HG03025 (cell line): ENCODE measurements at regions not wholly inside any gene's neighbourhood (a gene's known extent, or its start where the extent isn't known, plus 50 kb on each side); places are given as distances from the start of the nearest gene placed in this dataset.

ENCODE experiments used
- ATAC-seq: cut with Tn5 transposase; IDR thresholded peaks from one replicate; pipeline ENCODE4 v1.9.1; 2021; ENCODE audit warnings: mild to moderate bottlenecking, moderate library complexity; ENCODE audit not compliant: unreplicated experiment, low FRiP score

DNA sequence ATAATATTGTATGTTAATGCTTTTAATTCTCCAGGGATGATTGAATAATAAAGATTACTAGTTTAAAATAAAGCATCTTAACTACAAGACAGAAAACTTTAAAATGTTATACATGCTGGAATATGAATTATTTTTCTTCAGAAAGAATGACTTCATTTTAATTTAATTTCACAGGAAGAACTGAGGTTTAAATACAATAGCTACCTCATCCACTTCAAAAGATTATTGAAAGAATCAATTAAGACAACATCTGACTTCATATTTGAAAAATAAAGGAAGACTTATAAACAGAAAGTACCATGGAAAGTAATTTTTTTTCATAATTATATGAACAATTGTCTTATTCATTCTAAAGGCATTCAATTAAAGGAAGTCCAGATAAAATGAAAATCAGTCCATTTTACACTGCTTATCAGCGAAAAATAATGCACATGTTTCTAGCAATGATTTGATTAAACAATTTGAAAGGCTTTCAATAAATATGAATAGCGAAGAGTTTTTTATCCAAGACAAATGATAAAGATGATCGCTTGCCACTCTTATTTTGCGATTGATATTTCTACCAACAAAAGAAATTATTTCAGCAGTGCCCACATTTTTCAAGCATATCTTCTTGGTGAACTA is 368.5 kb upstream of the OPRM1 start:
- no peak for ATAC-seq

- ATAC-seq = no peak
Observed at GRCh38 chr6:153668758-153669157, 370.3 kb upstream of the OPRM1 start.

GRCh38 chr6:153662982-153663381 is 376.1 kb upstream of the OPRM1 start:
- no peak for ATAC-seq

- ATAC-seq = no peak
Observed at GRCh38 chr6:153645326-153645725, 393.7 kb upstream of the OPRM1 start.

DNA sequence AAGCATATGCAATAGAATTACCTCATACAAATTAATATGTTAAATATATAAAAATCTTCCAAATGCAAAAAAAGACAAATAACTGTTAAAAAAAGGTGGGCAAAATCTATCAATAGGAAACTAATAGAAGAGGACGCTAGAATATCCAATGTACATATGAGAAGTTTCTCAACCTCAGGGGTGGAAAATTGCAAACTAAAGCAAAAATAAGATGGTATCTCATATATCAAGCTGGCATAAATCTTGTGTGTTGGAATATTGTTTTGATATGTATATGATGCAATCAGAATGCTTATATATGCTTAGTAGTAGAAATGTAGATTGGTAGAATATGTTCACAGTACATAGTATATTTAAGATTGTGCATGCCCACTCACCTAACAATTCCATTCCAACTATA is 395.0 kb upstream of the OPRM1 start:
- ATAC-seq = no peak

- ATAC-seq = no peak
Observed at GRCh38 chr6:153634416-153634815, 404.6 kb upstream of the OPRM1 start.

DNA sequence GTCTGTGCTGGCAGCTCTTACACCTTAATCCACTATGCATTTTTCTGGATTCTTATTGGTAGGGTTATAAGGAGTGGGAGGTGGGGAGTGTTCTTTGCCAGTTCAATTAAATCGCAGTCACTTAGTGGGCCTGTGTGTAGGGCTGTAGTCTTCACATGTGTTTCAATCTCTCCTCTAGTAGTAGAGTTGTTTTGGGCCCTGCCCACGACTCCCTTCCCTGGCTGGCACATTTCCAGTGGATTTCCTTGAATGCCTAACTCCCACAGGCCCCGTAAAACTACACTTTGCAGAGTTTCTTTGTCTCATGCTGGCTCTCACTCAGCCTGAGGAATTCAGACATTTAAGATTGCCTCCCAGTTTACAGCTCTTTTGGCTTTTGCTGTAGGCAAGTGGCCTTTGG is 414.0 kb upstream of the OPRM1 start:
- no peak for ATAC-seq

DNA sequence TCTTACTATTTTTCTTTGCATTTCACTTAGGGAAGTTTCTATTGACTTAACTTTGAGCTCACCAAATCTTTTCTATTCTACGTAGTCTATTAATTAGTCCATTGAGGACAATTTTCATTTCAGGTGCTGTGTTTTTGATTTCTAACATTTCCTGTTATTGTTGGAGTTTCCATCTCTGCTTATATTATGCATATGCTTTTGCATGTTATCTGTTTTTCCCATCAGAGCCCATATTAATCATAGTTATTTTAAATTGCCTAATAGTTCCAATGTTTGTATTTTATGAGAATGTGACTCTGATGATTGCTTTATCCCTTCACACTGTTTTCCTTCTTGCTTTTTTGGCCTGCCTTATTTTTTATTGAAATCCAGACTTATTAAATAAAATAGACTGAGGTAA is 414.5 kb upstream of the OPRM1 start:
- no peak for ATAC-seq

GRCh38 chr6:153623496-153623895 is 415.5 kb upstream of the OPRM1 start:
- ATAC-seq = no peak

DNA sequence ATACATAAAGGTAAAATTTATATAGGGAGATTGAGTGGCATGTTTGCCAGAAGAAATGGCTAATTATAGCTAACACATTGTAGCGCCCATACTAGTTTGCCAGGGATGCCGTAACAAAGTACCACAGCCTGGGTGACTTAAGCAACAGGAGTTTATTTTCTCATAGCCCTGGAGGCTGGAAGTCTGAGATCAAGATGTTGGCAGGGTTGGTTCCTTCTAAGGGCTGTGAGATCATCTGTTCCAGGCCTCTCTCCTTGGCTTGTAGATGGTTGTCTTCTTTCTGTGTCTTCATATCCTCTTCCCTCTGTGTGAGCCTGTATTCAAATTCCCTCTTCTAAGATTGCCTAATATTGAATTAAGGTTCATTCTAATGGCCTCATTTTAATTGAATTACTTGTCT is 417.5 kb upstream of the OPRM1 start:
- no peak for ATAC-seq

DNA sequence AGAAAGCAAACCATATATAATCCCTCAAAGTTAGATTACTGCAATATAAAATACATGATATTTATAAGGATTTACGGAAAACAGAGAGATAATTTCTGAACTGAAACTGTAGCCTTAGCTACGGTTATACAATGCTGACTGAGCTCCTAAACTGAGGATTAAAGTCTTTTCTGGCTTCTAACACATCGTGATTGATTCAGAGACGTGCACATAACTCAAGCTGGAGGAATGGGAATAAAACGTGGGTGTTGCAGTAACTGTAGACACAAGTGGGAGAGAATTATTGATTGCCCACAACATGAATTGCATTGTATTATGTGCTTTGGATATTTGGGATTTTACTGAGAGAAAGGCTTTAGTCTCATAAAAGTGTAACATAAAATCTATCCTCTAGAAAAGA is 418.0 kb upstream of the OPRM1 start:
- no peak for ATAC-seq

DNA sequence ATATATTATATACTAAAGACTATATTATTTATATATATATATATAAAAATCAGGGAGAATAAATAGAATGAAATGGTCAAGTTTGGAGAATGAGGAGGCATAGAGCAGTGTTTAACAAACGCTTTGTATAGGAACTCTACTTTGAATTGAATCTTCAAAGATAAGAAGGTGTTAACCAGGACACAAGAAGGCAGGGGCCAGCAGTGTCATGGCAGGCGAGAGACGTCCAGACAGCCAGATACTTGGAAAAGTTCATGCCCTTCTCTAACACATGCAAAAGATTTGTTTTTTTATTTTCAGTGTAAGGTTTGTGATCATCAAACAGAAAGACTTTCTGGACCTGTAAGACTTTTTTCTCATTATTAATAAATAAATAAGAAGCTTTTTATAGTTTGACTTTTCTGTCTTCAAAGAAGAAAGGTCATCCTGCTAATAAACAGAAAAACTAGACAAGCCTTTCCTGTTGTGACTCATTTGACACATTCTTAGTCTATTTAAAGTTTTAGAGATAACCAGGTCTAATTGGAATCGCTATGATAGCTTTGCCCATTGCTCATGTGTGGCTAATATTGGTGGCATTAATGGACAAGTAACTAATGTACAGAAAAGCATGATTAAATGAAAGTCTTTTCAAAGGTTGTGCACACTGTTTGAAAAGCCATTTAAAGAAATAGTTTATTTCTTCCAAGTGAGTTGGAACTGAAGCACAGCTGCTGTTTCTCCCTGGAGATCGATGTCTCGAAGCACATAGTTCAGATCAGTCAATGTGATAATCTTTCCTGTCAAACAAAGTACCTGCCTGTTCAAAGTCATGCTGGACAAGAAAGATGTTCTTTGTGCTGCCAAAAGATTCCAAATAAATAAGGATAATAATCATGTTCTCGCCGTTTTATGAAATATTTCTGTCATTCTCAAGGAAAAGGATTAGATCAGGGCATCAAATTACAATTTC is 420.4 kb upstream of the OPRM1 start:
- no peak for ATAC-seq

DNA sequence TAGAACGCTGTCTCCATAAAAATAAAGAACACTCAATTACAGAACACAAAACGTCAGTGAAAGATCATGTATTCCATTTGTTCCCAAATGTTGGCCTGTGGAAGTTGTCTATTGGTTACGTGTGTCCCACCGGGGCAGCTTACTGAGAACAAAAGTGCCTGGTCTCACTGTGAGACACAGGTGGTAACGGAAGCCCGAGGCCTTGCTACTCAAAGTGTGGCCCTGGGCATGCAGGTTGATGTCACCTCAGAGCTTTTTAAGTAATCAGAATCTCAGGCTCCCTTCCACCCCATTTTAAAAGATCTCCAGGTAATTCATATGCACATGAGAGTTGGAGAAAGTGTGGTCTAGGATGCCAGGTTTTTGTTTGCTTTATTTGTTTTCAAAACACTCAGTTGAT is 422.5 kb upstream of the OPRM1 start:
- ATAC-seq = no peak

- no peak for ATAC-seq
Observed at GRCh38 chr6:153613719-153614455, 425.2 kb upstream of the OPRM1 start.

- ATAC-seq = no peak
Observed at GRCh38 chr6:153602401-153602800, 436.6 kb upstream of the OPRM1 start.

DNA sequence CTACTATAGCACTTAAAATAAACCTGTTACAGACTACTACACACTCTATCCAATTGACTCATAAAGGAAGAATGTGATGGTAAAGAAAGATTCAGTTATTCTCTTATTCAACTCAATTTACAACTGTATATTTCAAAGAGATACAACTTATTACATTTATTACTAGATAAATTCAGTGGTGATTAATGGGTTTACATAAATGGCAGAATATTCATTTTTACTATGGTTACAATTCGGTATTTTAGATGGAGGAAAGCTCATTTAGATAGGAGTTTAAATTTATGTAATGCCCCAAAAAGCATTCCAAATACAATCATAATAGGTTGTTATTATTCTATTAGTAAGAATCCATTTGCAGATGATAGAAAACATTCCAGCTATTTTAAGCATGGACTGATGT is 439.1 kb upstream of the OPRM1 start:
- no peak for ATAC-seq

DNA sequence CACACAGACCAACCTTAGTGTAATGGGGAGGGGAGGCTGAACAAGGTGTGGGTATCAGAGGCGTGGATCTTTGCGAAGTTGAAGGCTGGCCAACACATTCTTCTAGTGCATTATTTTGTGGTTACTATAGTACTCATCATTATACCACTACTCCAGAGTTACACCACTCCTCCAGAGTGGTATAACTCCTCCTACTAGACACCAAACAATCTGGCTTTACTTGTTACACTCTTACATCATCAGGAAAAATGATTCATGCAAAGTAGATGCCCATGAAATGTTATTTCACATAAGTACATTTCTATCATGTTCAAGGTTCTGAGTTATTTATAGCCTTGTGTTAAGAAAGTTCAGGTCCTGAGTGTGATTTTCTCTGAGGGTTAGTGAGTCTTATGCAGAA is 443.1 kb upstream of the OPRM1 start:
- ATAC-seq = no peak

DNA sequence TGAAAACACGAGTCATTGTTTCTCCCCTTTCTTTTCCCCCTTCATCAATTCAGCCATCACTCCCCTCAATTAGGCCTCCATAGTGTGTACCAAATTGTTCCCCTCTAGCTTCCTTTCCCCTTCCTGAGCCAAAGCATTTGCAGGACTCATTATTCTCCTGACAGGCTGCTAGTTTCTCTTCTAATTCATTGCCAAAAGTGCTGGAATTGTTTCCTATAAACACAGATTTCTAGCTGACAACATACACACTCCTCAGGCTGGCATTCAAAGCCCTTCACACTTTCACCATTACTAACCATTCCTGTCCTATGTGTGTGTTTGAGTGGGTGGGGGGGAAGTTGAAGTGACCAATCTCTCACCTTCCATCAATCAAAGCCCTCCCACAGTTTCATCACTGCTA is 444.2 kb upstream of the OPRM1 start:
- no peak for ATAC-seq

DNA sequence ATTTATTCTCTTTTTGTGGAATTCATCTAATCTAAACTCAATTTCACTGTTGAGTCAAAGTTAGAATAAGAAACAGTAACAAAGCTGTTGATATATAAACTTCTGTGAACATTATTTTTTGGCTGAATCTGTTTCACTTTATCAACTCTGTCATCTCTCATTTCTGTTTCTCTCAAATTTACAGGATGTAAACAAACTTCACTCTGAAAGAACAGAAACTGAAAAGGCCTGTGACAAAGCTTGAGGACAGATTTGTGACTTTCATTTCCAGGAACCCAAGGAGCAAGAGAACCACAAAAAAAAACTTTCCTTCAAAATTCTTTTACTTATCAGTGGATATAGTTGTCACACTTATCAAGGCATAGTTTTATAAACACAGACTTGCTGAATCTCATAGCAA is 447.9 kb upstream of the OPRM1 start:
- ATAC-seq = no peak

GRCh38 chr6:153590411-153590810 is 448.6 kb upstream of the OPRM1 start:
- ATAC-seq = no peak

DNA sequence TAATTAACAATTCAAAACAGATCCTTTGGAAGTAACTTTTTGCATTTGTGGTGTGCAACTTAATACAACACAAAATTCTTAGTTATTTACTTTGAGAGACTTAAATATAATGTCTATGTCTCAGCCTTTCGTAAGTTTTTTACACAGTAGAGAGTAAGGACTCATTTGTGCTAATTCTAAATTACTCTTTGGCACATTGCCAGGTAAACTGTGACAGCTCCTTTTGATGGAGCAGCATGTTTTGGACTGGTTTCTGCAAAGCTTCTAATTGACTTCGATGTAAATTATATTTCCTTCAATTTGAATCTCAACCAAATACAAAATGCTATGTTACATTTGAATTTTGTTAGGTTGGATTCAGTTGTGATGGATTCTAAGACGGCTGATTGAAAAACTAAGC is 450.7 kb upstream of the OPRM1 start:
- no peak for ATAC-seq
